ENCODE measurements at regions not wholly inside any gene's neighbourhood (a gene's known extent, or its start where the extent isn't known, plus 50 kb on each side); places are given as distances from the start of the nearest gene placed in this dataset.

GRCh38 chr22:23405366-23405851 lies 174.7 kb downstream of the IGLL1 start:
- Mint-ChIP-seq H3K9me3 (no peaks in the 10 kb centered on the region), H3K4me1 (peaks cover 16% of the 10 kb centered on the region), H3K27ac (peak overlapping the region; percentile 7 to 38 (median 13)), H3K27me3 (ENCODE audit: low read depth) (no peaks in the 10 kb centered on the region), H3K36me3 (ENCODE audit: low read depth) (no peaks in the 10 kb centered on the region), H3K4me3 (no peak overlapping the region)
- no peak for TF ChIP-seq CTCF (IDR thresholded peaks at IDR 0.05; ENCODE audit: unreplicated experiment in 3 of 3)

- Mint-ChIP-seq H3K27me3 (ENCODE audit: low read depth) (no peaks in the 10 kb centered on the region), H3K36me3 (ENCODE audit: low read depth) (no peaks in the 10 kb centered on the region), H3K4me1 (peaks cover 15% of the 10 kb centered on the region), H3K9me3 (no peaks in the 10 kb centered on the region), H3K4me3 (no peak overlapping the region), H3K27ac (peak overlapping the region in 2 of 3 experiments; percentile 7 to 38)
- TF ChIP-seq CTCF (IDR thresholded peaks at IDR 0.05; ENCODE audit: unreplicated experiment in 3 of 3), result no peak
Observed at GRCh38 chr22:23404689-23405365, 175.3 kb downstream of the IGLL1 start.

GRCh38 chr22:23403720-23404688 lies 176.1 kb downstream of the IGLL1 start:
- H3K36me3 Mint-ChIP-seq (ENCODE audit: low read depth), result no peaks in the 10 kb centered on the region

GRCh38 chr22:23403152-23403719 lies 176.9 kb downstream of the IGLL1 start:
- H3K27me3 Mint-ChIP-seq (ENCODE audit: low read depth), result no peaks in the 10 kb centered on the region
- H3K27ac Mint-ChIP-seq, result peak overlapping the region; percentile 76 to 93 (median 80)
- peaks cover under 1% of the 10 kb centered on the region for H3K4me1 Mint-ChIP-seq
- H3K9me3 Mint-ChIP-seq, result no peaks in the 10 kb centered on the region
- no peaks in the 10 kb centered on the region for H3K36me3 Mint-ChIP-seq (ENCODE audit: low read depth)
- peak overlapping the region; percentile 30 to 64 (median 61) for H3K4me3 Mint-ChIP-seq
- TF ChIP-seq CTCF (IDR thresholded peaks at IDR 0.05; ENCODE audit: unreplicated experiment in 3 of 3), result no peak

More at GRCh38 chr22:23403720-23404688, 176.1 kb downstream of the IGLL1 start:
- peaks cover 7% of the 10 kb centered on the region for H3K4me1 Mint-ChIP-seq
- peak overlapping the region; percentile 82 to 93 (median 93) for H3K27ac Mint-ChIP-seq
- no peaks in the 10 kb centered on the region for H3K9me3 Mint-ChIP-seq
- H3K27me3 Mint-ChIP-seq (ENCODE audit: low read depth), result no peaks in the 10 kb centered on the region
- peak overlapping the region; percentile 66 to 70 (median 67) for H3K4me3 Mint-ChIP-seq
- TF ChIP-seq CTCF (IDR thresholded peaks at IDR 0.05; ENCODE audit: unreplicated experiment in 3 of 3), result no peak

- H3K36me3 Mint-ChIP-seq (ENCODE audit: low read depth), result no peaks in the 10 kb centered on the region
- H3K4me1 Mint-ChIP-seq, result no peaks in the 10 kb centered on the region
- peak; percentile 74 to 76 (median 76) for TF ChIP-seq CTCF (IDR thresholded peaks at IDR 0.05; ENCODE audit: unreplicated experiment in 3 of 3)
Observed at GRCh38 chr22:23402275-23403151, 177.6 kb downstream of the IGLL1 start.

More at GRCh38 chr22:23402275-23403151, 177.6 kb downstream of the IGLL1 start:
- Mint-ChIP-seq H3K4me3 (peak overlapping the region; percentile 72 to 82 (median 74)), H3K27me3 (ENCODE audit: low read depth) (no peaks in the 10 kb centered on the region), H3K9me3 (no peaks in the 10 kb centered on the region), H3K27ac (peak overlapping the region; percentile 76 to 93 (median 80))
